NCI-H2081 (cell line): ENCODE measurements at regions not wholly inside any gene's neighbourhood (a gene's known extent, or its start where the extent isn't known, plus 50 kb on each side); places are given as distances from the start of the nearest gene placed in this dataset.

ENCODE experiments used
- DNase-seq, 2 experiments: peaks; one replicate each; lab custom pipeline; 2025; lab: John Stamatoyannopoulos, UW

DNA sequence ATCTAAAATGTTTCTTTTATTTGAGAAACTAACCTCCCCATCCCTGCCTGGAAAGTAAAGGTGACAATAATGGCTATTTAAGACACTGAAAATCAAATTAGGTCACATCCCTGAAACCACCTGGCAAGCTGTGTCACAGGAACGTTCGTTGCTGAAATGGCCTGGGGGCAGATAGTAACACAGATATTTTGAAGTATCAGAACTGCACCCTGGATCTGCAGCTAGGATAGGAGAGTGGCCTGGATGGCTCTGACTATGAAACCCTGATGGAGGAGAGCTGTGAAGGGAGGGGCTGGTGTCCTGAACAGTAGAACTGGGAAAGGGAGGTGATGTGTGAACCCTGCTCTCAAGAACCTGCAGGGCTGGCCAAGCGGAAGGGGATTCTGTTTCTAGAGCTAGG is 648.3 kb upstream of the CFAP20DC start:
- DNase-seq = no peak

DNA sequence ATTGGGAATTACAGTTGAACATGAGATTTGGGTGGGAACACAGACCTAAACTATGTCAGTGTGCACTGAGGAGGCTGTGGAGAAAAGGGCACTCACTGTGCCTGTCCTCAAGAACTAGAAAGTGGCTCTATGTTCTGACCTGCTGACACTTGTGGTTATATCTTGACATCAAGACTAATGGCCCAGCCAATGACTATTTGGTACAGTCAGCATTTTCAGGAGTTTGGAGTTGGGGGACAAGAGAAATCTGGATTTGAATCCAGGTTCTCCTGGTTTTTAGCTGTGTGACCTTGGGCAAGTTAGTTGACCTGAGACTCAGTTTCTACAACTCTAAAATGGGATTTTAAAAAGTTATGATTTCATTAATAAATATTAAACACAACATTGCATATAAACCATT is 647.0 kb upstream of the CFAP20DC start:
- no peak for DNase-seq

DNA sequence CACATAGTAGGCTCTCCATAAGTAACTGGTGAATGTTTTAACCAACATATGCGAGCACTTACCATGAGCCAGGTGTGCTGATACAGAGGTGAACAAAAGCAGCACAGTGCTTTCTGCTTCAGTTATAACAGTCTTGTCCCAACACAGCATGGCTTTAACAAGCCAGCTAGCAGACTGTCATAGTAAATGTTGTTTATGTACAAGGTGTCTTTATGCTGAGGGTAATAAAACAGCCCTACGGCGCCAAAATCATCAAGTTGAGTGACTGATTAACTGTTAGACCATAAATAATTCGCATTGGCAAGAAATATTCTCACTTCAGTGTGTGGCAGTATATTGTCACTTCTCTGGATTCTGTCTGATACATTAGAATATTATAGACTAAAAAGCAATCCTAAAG is 646.0 kb upstream of the CFAP20DC start:
- DNase-seq = no peak

DNA sequence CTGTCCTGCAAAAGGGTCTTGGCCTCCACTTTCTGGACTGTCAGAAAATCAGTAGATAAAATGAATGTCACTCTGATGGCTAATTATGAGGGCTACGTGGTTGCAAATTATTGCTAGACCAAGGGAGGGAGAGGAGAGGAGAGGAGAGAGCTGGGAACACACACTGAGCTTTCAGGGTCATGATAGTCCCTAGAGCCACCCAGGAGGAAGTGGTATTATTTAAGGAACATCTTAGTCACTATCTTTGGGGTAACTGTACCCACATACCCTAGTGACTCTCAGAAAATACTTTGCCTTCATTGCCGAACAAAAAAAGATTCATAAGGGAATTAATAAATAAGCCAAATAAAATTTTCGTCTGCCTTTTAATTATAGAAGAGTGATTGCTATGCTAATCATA is 642.3 kb upstream of the CFAP20DC start:
- DNase-seq = no peak

DNA sequence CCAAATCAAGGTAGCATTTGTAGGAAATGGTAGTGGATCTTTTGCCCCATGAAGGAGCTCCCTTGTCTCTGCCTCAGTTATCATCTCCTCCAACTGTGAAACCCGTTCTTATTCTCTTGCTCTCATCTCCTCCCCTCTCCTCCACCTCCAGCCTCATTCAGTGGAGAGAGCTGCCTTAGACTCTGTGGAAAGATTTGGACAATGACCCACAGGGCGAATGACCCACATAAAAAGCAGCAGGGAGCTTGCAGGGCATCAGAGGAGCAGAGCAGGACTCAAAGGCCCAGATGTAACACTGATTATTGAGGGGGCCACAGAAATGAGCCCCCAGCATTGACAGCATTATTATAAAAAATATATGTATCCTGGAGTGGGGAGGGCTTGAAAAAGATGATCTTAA is 641.1 kb upstream of the CFAP20DC start:
- DNase-seq = no peak

DNA sequence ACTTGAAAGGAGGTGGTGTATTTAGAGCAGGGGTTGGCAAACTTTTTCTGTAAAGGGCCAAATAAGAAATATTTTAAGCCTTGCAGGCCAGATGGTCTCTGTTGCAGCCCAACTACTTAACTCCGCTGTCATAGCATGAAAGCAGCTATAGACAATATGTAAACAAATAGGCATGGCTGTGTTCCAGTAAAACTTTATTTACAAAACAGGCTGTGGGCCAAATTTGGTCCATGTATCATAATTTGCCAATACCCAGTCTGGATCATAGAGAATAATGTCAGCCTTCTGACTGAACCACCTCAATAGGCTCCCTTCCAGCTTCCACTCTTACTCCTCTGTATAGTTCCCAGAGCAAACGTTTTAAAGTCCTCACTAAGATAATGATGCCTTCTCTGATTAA is 638.8 kb upstream of the CFAP20DC start:
- DNase-seq = peak in 1 of 2 experiments; percentile 26

DNA sequence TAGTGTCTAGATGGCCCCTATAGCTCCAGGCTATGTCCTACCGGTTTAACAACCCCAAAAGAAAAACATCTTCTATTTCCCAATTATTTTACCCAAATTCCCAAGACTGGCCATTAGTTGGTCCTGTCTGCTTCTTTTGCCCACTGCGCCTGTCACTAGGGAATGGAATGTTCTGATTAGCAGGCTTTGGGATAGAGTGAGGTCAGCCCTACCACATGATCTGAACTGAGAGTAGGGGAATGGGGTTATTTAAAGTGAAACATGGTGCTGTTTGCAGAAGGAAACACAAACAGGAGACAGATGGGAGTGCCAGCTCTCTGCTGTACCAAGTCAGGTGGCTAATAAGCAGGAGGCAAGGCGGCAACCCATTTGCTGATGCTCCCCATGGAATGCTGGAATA is 635.6 kb upstream of the CFAP20DC start:
- no peak for DNase-seq

DNA sequence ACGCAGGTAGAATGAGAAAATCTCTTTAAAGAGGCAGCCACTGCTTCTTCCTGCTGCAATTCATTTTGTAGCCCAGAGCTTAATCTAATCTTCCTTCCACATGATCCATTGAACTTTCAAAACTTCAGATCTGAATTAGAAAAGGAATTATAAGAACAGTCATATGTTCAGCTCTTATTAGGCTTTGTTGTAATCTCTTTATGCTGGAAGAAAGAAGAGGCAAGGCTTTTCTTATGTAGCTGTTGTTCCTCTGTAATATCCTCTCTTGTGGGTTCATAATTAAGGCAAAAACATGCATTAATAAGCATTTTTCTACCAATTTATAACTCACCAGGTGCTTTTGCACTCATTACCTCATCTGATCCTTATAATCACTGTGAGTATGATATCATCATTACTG is 634.9 kb upstream of the CFAP20DC start:
- DNase-seq = no peak

DNA sequence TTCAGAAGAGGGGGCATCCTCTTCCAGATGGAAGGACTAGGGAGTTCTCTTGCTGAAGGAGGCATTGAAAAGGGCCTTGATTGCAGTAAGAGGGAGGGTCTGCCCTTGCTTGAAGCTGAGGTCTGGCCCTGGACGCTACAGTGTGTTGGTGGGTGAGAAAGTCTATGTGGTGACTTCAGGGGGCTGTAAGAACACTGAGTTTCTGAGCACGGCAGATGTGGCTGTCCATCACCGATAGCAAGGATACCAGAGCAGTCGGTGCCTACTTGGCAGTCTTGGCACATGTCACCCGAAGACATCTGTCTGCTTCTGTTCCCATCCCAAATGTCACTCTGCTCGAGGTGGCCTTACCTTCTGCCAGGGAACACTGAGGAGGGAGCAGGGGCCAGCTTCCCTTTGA is 631.1 kb upstream of the CFAP20DC start:
- DNase-seq = no peak

DNA sequence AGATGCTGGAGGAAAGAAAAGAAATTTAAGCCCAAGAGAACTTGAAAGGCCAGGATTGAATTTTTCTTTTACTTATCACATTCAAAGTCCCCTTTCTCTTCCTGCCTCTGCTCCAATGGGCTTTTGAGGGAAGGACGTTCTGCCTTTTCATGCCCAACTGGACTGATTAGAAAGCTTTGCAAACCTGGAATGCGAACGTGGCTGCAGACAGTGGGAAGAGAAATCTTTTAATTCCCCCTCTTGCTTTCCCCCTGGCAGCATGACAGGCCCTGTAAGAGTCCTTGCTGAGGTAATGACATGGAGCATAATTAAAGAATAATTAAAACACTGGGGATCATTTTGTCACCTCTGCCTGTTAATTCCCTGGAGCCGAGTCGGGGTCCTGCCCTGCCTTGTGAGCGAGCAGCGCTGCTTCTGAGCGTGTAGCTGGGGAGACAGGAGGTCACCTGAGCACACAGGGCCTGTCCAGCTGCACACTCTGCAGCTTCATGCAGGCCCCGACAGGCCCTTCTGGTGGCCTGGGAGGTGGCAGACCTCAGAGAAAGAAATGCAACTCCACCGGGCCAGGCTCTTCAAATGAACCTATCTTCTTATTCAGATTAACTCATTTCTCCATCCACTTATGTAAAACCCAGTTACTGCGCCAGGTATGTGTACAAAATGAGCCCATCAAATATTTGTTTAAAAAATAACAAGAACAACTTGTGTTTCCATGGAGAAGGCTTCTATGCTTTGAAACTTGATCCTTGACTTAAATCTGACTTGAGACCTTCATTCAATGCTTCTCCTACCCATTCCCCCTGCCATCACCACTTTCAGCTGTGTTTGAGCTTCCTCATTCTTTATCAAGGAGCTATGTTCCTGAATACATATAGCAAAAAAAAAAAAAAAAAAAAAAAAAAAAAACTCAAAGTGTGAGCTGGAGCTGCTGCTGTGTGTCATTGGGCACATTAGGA is 628.2 kb upstream of the CFAP20DC start:
- peak in 1 of 2 experiments; percentile 42 for DNase-seq

DNA sequence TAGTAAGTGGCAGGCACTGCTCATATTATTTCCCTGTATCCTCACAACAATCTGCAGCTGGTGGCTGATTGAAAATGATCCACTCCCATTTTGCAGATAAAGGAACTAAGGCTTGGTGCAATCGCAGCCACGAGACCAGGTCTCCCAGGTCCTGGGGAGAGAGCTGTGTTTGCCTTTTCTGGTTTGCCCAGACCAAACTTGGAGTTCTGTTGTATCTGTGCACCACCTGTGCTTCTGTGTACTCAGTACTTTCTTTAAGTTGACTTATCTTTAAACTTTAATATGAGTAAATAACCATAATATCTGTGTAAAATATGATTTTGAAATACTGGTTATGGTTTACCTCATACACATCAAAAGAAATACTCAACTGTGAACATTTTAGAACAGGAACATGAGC is 625.7 kb upstream of the CFAP20DC start:
- DNase-seq = no peak

DNA sequence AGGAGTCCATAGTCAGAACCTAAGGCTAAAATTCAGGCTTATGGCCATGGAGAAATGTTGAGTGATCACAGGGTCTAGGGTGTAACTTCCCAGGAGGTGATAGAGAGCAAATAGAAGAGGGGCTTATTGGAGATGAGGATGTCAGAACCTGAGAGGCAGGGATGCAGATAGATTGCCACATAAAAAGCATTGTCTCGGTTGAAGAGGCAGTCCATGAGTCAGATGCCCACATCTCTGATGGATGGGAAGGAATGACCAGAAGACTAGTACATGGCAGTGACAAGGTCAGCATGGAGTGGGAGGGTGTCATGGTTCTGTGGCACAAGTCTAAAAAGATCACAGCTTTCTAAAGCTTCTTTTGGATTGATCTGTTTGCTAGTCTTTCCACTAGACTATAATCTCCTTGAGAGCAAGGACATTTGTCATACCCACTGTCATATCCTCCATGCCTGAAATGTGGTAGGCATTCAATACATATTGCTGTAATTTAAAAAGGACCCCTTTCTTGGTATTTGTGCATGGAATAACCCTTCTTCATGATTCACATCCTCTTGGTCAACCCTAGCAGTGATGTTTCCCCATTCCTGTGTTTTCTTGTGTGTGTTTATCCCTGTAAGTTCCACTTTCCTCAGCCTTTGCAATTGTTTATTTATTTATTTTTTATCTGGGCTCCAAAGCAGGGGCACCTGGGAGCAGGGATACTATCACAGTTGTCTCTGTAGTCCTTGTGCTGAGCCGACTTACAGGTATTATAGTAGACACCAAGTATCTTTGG is 613.4 kb upstream of the CFAP20DC start:
- DNase-seq = no peak

DNA sequence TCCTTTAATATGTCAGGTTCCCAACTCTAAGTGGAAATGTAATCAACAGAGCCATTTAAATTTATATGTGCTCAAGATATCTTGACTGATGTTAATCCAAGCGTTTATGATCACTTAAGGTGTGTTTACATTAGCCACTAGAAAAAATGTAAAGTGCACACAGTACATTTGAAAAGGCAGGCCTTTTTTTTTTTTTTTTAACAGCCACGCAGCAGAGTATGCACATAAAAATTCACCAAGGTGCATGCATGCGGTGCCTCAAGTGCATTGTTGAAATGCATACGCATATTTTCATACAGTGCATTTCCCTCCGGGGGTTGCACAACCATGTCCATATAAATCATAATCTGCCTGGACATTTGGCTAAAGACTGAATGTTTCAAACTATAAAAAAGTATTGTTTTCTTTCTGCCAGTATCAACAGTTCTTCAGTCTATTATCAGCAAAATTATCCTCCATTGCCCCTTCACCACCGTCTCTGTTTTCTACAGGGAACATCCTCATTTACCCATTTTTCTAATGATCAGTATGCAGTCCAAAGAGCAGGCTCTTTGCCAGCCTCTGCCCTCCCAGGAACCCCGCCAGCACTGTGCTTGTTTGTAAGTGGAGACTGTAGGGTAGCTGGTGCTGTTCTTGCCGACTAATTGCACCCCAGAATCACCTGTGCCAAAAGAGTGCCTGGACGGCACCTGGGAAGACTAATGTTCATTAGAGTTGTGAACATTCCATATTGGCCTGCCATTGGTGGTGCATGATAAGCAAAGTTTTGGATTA is 611.2 kb upstream of the CFAP20DC start:
- DNase-seq = peak; percentile 68 to 88

DNA sequence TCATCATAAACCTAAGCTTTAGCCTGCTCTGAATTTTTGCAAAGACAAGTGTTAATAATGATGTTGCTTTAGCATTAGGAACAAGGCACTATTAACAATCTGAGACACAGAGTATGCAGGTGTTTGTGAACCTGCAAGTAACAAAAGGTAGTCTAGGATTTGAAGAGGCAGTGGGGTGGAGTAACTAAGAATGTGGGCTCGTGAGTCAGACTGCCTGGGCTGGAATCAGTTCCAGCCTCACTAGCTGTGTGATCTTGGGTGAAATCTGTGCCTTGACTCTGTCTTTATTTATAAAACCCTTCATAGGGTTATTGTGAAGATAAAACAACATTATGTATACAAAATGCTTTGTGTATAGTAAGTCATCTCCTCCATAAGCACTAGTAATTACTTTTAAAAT is 610.6 kb upstream of the CFAP20DC start:
- no peak for DNase-seq

DNA sequence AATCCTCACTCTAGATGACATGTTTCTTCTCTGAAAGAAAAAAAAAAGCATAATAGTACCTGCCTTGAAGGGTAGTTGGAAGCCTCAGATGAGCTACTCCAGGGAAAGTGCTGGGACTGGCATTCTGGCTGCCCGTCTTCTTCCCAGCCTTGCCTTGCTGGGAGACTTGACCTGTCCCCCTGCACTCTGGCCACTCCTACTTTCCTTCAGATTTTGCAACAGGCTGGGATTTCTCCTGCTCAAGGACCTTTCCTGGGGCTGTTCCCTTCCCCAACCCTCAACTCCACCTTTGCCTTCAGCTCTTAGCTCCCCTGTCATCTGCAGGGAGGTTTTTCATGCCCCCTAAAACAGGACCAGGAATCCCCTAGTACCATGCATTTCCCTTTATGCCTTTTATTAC is 609.9 kb upstream of the CFAP20DC start:
- no peak for DNase-seq

DNA sequence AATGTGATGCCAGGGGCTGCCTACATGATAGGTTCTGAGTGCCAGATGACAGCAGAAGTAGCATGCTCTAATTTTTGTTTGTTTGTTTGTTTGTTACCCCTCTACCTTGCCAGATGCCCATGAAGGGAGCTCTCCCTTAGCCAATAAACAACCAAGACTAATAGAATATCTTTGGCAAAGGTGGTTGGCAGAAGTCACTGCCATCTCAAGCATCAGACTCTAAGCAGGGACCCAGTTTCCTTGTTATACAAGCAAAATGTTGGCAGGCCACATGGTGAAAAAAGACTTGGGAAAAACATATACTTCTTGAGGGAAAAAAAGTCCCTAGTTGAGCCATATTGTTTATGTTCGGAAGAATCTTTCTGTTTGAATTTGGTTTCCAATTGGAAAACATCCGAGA is 609.0 kb upstream of the CFAP20DC start:
- no peak for DNase-seq

DNA sequence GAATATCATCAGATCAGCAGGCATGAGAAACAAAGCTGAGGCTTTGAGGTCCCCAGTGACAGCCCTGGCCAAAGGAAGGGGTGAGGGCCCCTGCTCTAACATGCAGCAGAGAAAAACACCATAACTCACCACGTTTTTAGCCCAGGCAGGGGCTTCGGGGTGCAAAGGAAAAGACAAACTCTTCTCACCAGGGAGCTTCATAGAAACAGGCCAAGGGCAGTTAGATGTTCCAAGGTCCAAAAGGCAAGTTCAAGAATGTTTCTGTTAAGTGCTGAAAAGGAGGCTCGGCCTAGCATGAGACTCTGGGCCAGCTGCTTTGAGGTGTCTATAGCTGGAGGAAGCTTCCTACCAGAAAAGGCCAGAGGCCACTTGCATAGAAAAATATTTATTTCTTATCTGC is 608.4 kb upstream of the CFAP20DC start:
- no peak for DNase-seq

DNA sequence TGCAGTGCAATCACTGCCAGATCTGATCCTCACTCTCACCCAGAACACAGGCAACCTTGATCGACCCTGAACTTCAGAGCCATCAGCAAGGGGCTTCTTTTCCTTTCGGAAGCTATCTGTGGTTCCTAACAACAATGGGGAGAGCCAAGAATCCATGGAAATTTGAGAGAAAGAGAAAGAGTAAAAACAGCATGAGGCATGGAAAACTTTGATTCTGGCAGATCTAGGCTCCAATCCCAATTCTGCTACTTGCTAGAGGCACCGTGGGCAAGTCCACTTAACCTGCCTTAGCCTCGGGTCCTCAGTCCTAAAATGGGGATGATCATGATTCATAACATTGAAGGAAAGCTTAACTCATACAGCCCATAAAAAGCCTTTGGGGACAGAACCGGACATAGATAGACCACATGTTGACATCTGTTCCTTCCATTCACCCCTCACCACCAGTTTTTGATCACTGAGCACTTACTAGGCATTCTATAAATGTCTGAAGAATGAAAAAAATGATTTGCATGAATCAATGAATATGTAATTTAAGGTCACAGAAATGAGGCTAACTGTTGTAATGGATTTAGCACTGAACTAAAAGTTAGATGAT is 605.7 kb upstream of the CFAP20DC start:
- DNase-seq = no peak

DNA sequence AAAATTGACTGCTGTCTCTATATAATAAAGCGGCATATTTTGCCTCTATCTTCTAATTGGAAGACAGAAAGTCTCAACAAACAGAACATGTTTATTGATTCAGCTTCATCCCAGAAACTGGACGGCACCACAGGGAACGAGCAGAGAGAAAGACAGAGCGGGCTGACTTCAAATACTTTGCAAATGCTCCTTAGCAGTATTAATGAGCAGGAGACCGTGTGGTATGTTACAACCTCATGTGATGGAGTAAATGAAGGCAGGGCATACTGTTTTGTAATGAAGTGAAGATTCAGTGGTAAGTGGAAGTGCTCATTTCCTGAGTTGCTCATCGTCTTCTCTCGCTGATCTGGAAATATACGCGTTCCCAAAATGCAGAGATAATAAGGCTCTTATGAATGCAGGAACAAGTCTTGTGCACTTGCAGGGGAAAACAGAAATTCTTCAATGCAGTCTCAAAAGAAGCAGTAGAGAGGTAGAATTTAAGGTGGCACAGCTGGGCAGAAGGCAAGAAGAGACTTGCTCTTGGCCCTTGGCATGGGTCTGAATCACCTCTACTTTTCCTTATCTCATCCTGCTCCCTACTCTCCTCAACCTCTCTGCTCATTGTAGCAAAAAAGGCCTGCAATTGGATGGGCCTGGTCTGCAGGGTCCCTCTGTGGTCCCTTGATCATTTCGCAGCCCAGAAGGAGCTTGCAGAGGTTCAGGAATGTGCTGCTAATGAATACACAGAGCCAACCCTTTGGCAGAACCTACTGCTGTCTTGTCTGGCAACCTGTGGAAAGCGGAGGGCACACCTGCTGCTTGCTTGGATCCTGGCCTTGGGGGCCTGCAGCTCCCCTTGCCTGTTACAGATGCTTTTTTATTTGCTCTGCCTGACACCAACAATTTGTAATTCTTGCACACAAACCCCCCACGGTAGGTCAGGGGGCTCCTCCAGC is 604.9 kb upstream of the CFAP20DC start:
- DNase-seq = no peak

DNA sequence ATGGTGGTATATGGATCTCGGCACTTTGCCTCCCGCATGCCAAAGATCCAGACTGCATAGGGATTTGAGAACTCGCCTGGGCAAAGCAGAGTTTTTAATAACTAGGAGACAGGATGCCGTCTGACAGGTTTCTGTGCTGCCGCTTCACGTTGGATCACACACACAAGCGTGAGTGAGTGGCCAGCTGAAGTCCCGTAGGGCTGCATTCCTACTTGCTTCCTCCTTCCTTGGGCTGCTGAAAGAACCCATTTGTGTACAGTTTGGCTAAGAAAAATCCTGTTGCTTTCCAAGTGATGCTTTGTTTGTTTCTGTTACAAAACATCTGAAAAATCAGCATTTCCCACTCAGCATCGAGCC is 604.3 kb upstream of the CFAP20DC start:
- no peak for DNase-seq
